ENCODE measurements at regions not wholly inside any gene's neighbourhood (a gene's known extent, or its start where the extent isn't known, plus 50 kb on each side); places are given as distances from the start of the nearest gene placed in this dataset.

- no peak for TF ChIP-seq RAD21 (IDR thresholded peaks at IDR 0.05; ENCODE audit: low read depth)
- TF ChIP-seq USF1 (IDR thresholded peaks at IDR 0.05), result no peak
- TF ChIP-seq TCF12 (IDR thresholded peaks at IDR 0.05; ENCODE audit: low read depth), result no peak
- no peak for TF ChIP-seq TAF1 (IDR thresholded peaks at IDR 0.05; ENCODE audit: low read depth)
- TF ChIP-seq CEBPB (IDR thresholded peaks at IDR 0.05), result no peak
Measured at GRCh38 chr10:109173121-109173520, 750.2 kb downstream of the XPNPEP1 start.

Data from Ishikawa (cell line).